Glutamatergic neuron (in vitro differentiated cells): ENCODE measurements at regions not wholly inside any gene's neighbourhood (a gene's known extent, or its start where the extent isn't known, plus 50 kb on each side); places are given as distances from the start of the nearest gene placed in this dataset.
A peak's percentile ranks its signal among the peaks of the same experiment; 100 is the strongest.

ENCODE experiments used
- DNase-seq: peaks from one replicate; pipeline ENCODE4 v3.0.0; 2022
- H3K27ac Mint-ChIP-seq: one replicate; pipeline ENCODE4 v1.8.0; 2020; ENCODE audit warnings: mild to moderate bottlenecking, mixed read lengths, inconsistent platforms; ENCODE audit not compliant: unreplicated experiment
- H3K27me3 Mint-ChIP-seq: one replicate; pipeline ENCODE4 v1.8.0; 2020; ENCODE audit warnings: mild to moderate bottlenecking, moderate library complexity, mixed read lengths, inconsistent platforms; ENCODE audit not compliant: unreplicated experiment
- H3K36me3 Mint-ChIP-seq: one replicate; pipeline ENCODE4 v1.8.0; 2020; ENCODE audit warnings: mild to moderate bottlenecking, mixed read lengths, inconsistent platforms; ENCODE audit not compliant: unreplicated experiment
- H3K4me1 Mint-ChIP-seq: one replicate; pipeline ENCODE4 v1.8.0; 2020; ENCODE audit warnings: mild to moderate bottlenecking, low read depth, mixed read lengths, inconsistent platforms; ENCODE audit not compliant: unreplicated experiment
- H3K4me3 Mint-ChIP-seq: one replicate; pipeline ENCODE4 v1.8.0; 2020; ENCODE audit warnings: mild to moderate bottlenecking, mixed read lengths, inconsistent platforms; ENCODE audit not compliant: unreplicated experiment
- H3K9me3 Mint-ChIP-seq: one replicate; pipeline ENCODE4 v1.8.0; 2020; ENCODE audit warnings: mild to moderate bottlenecking, moderate library complexity, mixed read lengths, inconsistent platforms; ENCODE audit not compliant: unreplicated experiment
- CTCF ChIP-seq: fragments of 200-600 bp; sonication (generic); IDR thresholded peaks from one replicate; pipeline ENCODE4 v1.5.0; 2021; ENCODE audit not compliant: partially characterized antibody, unreplicated experiment

DNA sequence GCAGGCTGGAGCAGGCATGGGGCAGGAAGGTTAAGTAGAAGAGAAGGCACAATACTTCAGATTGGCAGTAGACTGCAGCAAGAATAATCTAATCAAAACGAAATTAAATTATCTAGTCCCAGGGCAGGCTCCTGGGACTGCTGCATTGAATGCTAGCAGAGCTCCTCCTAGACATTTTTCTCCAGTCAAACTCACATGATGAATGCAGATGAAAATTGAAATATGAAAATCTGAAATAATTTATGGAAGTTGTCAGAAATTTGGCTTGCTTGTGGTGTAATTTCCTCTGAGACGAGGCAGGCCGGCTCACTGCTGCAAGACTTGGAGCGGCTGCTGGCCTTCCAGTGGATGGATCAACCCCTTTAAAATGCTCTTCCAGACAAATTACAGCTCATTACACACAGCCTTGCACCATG is 78.0 kb upstream of the TMEM33 start:
- H3K27me3 Mint-ChIP-seq, result no peaks in the 10 kb centered on the region
- H3K36me3 Mint-ChIP-seq, result no peaks in the 10 kb centered on the region
- peaks cover 23% of the 10 kb centered on the region for H3K4me1 Mint-ChIP-seq
- H3K9me3 Mint-ChIP-seq, result no peaks in the 10 kb centered on the region
- peak overlapping the region; percentile 73 for H3K27ac Mint-ChIP-seq
- H3K4me3 Mint-ChIP-seq, result peak overlapping the region; percentile 65
- no peak for TF ChIP-seq CTCF
- no peak for DNase-seq

DNA sequence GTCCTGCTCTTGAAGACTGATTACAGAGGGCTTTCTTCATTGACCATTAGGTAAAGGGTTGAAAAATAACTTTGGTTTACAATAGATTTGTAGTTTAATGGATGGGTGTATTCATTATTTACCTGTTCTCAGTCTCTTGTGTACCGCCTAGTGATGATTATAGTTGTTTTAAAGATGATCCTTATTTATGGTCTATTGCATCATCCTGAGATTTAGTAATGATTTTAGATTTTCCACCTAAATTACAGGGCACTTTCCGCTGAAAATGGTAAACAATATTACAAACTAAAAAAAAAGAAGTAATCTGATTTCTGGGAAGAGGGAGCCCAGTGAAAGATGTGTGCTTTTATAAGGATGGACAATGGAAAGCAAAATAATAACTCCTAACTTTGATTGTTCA is 78.4 kb upstream of the TMEM33 start:
- Mint-ChIP-seq H3K27me3 (no peaks in the 10 kb centered on the region), H3K27ac (peak overlapping the region; percentile 73), H3K36me3 (no peaks in the 10 kb centered on the region), H3K4me3 (no peak overlapping the region), H3K4me1 (peaks cover 23% of the 10 kb centered on the region), H3K9me3 (no peaks in the 10 kb centered on the region)
- no peak for DNase-seq
- no peak for TF ChIP-seq CTCF

DNA sequence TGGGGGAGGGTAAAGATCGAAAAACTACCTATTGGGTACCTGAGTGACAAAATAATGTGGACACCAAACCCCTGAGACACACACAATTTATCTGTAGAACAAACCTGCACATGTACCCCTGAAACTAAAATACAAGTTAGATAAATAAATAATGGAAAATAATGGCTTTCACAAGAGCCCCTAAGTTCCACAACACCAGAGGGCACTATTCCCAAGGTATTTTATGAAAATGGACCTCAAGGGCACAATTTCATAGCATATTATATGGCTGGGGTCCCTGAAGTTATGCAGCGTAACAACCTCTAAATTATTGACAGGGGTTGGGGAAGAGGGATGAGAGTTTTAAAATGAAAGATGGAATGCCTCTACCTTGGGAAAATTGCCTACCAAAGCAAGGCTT is 81.3 kb upstream of the TMEM33 start:
- peak; percentile 13 for TF ChIP-seq CTCF
- Mint-ChIP-seq H3K27me3 (no peaks in the 10 kb centered on the region), H3K4me3 (no peak overlapping the region), H3K27ac (no peak overlapping the region), H3K36me3 (no peaks in the 10 kb centered on the region), H3K9me3 (no peaks in the 10 kb centered on the region), H3K4me1 (peaks cover 17% of the 10 kb centered on the region)
- no peak for DNase-seq

- Mint-ChIP-seq H3K9me3 (no peaks in the 10 kb centered on the region), H3K4me3 (no peak overlapping the region), H3K27ac (no peak overlapping the region), H3K4me1 (peaks cover 7% of the 10 kb centered on the region), H3K36me3 (no peaks in the 10 kb centered on the region), H3K27me3 (no peaks in the 10 kb centered on the region)
- no peak for TF ChIP-seq CTCF
- DNase-seq, result no peak
These were observed 83.0 kb upstream of the TMEM33 start for GRCh38 chr4:41852229-41852628.

DNA sequence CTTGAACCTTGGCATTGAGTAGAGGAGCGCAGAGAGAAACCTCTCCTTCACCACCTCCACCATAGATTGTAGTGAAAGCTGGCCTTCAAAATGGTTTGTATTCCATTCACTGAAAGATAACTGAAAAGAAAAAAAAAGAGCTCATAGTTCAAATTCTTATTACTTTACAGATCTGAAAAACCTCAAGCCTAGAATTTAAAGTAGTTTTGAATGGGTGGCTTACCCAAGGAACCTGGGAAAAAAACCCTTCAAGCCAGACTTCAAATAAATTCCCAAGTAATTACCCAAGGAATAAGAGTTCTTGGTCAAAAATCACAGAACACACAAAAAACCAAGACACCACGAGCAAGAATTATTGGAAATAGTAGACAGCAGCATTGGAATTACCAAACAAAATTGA is 83.6 kb upstream of the TMEM33 start:
- no peak for DNase-seq
- Mint-ChIP-seq H3K4me3 (no peak overlapping the region), H3K36me3 (no peaks in the 10 kb centered on the region), H3K9me3 (no peaks in the 10 kb centered on the region), H3K27ac (no peak overlapping the region), H3K4me1 (peaks cover 1% of the 10 kb centered on the region), H3K27me3 (no peaks in the 10 kb centered on the region)
- no peak for TF ChIP-seq CTCF
